ENCODE measurements at regions not wholly inside any gene's neighbourhood (a gene's known extent, or its start where the extent isn't known, plus 50 kb on each side); places are given as distances from the start of the nearest gene placed in this dataset.

DNA sequence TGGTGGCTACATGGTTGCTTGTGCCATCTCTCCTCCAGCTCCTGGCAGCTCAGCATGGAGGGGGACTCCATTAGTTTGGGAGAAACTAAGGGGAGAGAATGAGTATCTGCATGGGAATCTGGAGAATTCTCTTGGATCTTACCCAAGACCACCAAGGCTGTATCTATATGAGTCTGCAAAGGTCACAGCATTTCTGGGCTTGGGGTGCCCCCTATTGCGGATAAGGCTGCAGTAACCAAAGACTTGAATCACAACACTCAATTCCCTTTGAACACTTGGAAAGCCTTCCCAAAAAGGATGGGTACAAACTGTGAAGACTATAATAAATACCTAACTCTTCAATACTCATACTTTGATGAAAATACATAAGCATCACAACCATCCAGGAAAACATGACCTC, 623.5 kb upstream of the NR3C2 start:
- Histone ChIP-seq H3K27ac (ENCODE audit: control insufficient read depth, insufficient read depth) (no peak overlapping the region), H3K27me3 (replicated peaks in 1 of 2; ENCODE audit: control insufficient read depth in 2 of 2, insufficient read depth in 2 of 2, low read length in 1 of 2) (no peaks in the 10 kb centered on the region), H3K9me3 (replicated peaks; ENCODE audit: control insufficient read depth, insufficient read depth, low read length) (no peaks in the 10 kb centered on the region), H3K36me3 (ENCODE audit: control insufficient read depth in 2 of 2, insufficient read depth in 2 of 2, low read length in 1 of 2) (no peaks in the 10 kb centered on the region), H3K79me2 (ENCODE audit: control insufficient read depth, insufficient read depth, low read length) (no peaks in the 10 kb centered on the region), H3K4me1 (ENCODE audit: control insufficient read depth, insufficient read depth, low read length) (no peaks in the 10 kb centered on the region), H3K9ac (ENCODE audit: control insufficient read depth, insufficient read depth, low read length) (no peak overlapping the region), H3K4me3 (no peak overlapping the region), H3K4me2 (ENCODE audit: control insufficient read depth, insufficient read depth) (no peak overlapping the region), H2AFZ (ENCODE audit: control insufficient read depth, low read depth, low read length) (no peak overlapping the region), H4K20me1 (ENCODE audit: control insufficient read depth, insufficient read depth) (no peaks in the 10 kb centered on the region)
- ChIA-PET RAD21 (ENCODE audit: unreplicated experiment) (no interaction called here), SMC1A (ENCODE audit: uncharacterized antibody, unreplicated experiment) (no interaction called here), POLR2A (no interaction called here), CTCF (interaction anchor here (1.1 kb wide), 1 partner anchor 13 kb away, joined by 3 read pairs; no protein-coding TSS in a partner anchor)
- no TSS peak for BruUV-seq (replicated peaks)
- intact Hi-C loops (cut with micrococcal nuclease; ENCODE audit: unreplicated experiment): no loop called here
- in situ Hi-C loops (cut with MboI): no loop called here
- 94% methylated on average over 1 of the region's 1 CpG for WGBS (ENCODE audit: insufficient coverage, insufficient replicate concordance, low lambda C conversion rate, missing lambda C conversion rate)
- no peak for FAIRE-seq
- no peak for ATAC-seq
- no peak for DNase-seq (ENCODE audit: low read depth, low spot score)
- TF ChIP-seq SUPT20H (IDR thresholded peaks at IDR 0.05; ENCODE audit: borderline replicate concordance, control insufficient read depth, low read depth, low read length): no peak
- TF ChIP-seq CBFB (IDR thresholded peaks at IDR 0.05; ENCODE audit: low read depth): no peak
- no peak for TF ChIP-seq TCF12 (IDR thresholded peaks at IDR 0.05; ENCODE audit: low read depth, low read length)
- no peak for TF ChIP-seq RBBP5 (conservative IDR thresholded peaks at IDR 0.05)
- TF ChIP-seq NR2C2 (IDR thresholded peaks at IDR 0.05; ENCODE audit: borderline replicate concordance, control insufficient read depth, insufficient read length, low read depth): no peak

- ATAC-seq (no peak), FAIRE-seq (no peak), DNase-seq (ENCODE audit: low read depth, low spot score) (no peak)
- Histone ChIP-seq H3K4me1 (ENCODE audit: control insufficient read depth, insufficient read depth, low read length) (no peaks in the 10 kb centered on the region), H3K79me2 (ENCODE audit: control insufficient read depth, insufficient read depth, low read length) (no peaks in the 10 kb centered on the region), H3K9me3 (replicated peaks; ENCODE audit: control insufficient read depth, insufficient read depth, low read length) (no peaks in the 10 kb centered on the region), H3K4me3 (no peak overlapping the region), H3K36me3 (ENCODE audit: control insufficient read depth in 2 of 2, insufficient read depth in 2 of 2, low read length in 1 of 2) (no peaks in the 10 kb centered on the region), H3K27ac (ENCODE audit: control insufficient read depth, insufficient read depth) (no peak overlapping the region), H3K27me3 (replicated peaks in 1 of 2; ENCODE audit: control insufficient read depth in 2 of 2, insufficient read depth in 2 of 2, low read length in 1 of 2) (no peaks in the 10 kb centered on the region), H4K20me1 (ENCODE audit: control insufficient read depth, insufficient read depth) (no peaks in the 10 kb centered on the region), H3K4me2 (ENCODE audit: control insufficient read depth, insufficient read depth) (no peak overlapping the region), H3K9ac (ENCODE audit: control insufficient read depth, insufficient read depth, low read length) (no peak overlapping the region), H2AFZ (ENCODE audit: control insufficient read depth, low read depth, low read length) (no peak overlapping the region)
- RAD21 ChIA-PET (ENCODE audit: unreplicated experiment): no interaction called here
- in situ Hi-C loops (cut with MboI) (no loop called here), intact Hi-C loops (cut with micrococcal nuclease; ENCODE audit: unreplicated experiment) (no loop called here)
- CTCF ChIA-PET: no interaction called here
- no peak for TF ChIP-seq RAD51 (IDR thresholded peaks at IDR 0.05)
- no peak for TF ChIP-seq ESRRA (IDR thresholded peaks at IDR 0.05; ENCODE audit: low read length)
- TF ChIP-seq MAX (IDR thresholded peaks at IDR 0.05; ENCODE audit: low read depth, low read length): no peak
- TF ChIP-seq ZNF207 (IDR thresholded peaks at IDR 0.05; ENCODE audit: borderline replicate concordance): no peak
- no peak for TF ChIP-seq SRF (IDR thresholded peaks at IDR 0.05; ENCODE audit: low read depth in 2 of 2, low read length in 2 of 2)
- TF ChIP-seq E2F8 (IDR thresholded peaks at IDR 0.05; ENCODE audit: low read depth, partially characterized antibody): no peak
- 0% methylated on average over 2 of the region's 2 CpGs for WGBS (ENCODE audit: insufficient coverage, insufficient replicate concordance, low lambda C conversion rate, missing lambda C conversion rate)
- SMC1A ChIA-PET (ENCODE audit: uncharacterized antibody, unreplicated experiment): no interaction called here
- BruUV-seq (replicated peaks): no TSS peak
- POLR2A ChIA-PET: no interaction called here
Observed at GRCh38 chr4:149062997-149063396, 620.8 kb upstream of the NR3C2 start.

Measured in GM12878 (cell line).